ENCODE measurements at regions not wholly inside any gene's neighbourhood (a gene's known extent, or its start where the extent isn't known, plus 50 kb on each side); places are given as distances from the start of the nearest gene placed in this dataset.

- DNase-seq, result peak; percentile 78
Measured at GRCh38 chr13:26929971-26930730, 169.6 kb upstream of the GPR12 start.

GRCh38 chr13:26927511-26927910, 166.9 kb upstream of the GPR12 start:
- no peak for DNase-seq

DNA sequence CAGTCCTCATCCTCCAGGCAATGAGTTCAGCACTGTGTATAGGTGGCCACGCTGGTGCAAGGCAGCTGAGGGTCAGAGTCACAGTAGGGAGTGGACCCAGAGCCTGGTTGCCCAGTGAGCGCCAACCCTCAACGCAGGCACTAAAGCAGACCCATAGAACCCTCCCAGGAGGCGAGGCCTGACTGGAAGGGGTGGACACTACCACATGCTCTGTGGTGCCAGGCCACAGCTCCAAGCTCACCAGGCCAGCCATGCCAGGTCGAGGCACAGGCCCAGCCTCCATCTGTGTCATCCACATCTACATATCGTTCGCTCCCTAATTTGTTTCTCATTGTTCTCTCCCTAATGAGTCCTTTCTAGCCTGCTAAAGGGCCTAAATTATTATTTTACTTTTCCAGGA, 165.8 kb upstream of the GPR12 start:
- no peak for DNase-seq

DNA sequence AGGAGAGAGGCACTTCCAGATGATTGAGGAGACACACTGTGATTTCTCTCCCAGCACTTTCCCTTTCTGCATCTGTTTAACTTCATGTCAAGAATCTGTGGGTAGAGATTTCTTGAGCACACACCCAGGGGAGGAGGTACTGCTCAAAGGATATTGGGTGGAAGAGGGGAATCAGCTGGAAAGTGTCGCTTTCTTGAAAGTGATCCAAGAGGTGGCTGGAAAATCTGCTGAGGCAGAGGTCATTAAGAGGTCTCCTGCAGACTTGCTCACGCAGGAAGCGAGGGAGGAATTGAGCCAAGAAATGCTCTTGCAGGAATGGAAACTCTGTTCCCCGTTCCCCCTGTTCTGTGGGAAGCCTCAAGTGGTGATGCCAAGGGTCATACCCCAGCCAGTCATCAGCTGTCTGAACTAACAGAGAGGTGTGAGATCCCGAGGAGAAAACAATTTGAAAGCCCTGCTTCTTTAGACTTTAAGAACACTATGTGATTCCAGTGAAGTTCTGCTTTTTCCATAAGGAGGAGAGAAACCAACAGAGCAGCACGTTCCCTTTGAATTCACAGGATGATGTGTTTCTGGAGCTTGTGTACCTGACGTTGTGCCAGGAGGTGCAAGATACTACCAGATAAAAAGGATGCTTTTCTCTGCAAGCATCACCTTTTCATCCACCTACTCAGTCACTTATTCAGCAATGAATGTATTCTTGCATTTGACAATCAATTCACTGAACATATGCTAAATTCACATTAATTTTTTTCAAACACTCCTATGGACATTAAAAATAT, 163.4 kb upstream of the GPR12 start:
- DNase-seq, result no peak

DNA sequence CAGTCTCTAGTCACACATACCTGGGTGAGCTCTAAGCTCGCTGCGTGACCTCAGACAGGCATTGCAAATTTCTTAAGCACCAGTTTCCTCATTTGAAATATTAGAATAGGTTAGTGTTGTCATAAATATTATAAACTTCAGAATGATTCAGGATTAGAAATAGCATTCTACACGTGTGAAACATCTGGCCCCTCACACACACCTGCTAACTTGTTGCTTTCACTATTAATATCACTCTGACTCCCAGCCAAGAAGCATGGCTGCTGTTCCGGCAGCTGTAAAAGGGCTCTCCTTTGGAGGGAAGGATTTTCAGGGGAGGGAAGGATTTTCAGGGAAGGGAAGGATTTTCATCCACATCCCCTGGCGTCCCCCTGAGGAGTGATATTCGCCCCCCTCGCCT, 161.3 kb upstream of the GPR12 start:
- no peak for DNase-seq

GRCh38 chr13:26920614-26921355, 160.2 kb upstream of the GPR12 start:
- no peak for DNase-seq

- DNase-seq, result no peak
Measured at GRCh38 chr13:26919732-26920131, 159.1 kb upstream of the GPR12 start.

DNA sequence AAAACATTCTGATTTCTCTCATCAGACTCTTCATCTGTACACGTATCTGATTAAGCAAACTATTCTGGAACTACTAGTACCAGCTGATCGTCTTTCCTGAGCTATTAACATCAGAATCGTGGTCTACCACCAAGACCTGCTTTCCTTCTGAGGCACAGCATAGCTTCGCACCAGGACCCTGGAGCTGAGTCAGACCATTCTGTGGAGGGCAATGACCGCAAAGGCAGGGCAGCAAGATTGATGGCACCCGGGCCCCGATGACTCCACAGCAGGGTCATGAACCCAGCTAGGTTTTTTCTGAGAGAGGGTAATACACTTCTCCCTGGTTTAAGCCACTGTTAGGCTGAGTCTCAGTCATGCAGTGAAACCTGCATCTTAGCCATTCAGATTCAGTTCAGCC, 158.7 kb upstream of the GPR12 start:
- no peak for DNase-seq

- DNase-seq, result peak; percentile 53
Measured at GRCh38 chr13:26914624-26915023, 154.0 kb upstream of the GPR12 start.

GRCh38 chr13:26914148-26914547, 153.6 kb upstream of the GPR12 start:
- no peak for DNase-seq

DNA sequence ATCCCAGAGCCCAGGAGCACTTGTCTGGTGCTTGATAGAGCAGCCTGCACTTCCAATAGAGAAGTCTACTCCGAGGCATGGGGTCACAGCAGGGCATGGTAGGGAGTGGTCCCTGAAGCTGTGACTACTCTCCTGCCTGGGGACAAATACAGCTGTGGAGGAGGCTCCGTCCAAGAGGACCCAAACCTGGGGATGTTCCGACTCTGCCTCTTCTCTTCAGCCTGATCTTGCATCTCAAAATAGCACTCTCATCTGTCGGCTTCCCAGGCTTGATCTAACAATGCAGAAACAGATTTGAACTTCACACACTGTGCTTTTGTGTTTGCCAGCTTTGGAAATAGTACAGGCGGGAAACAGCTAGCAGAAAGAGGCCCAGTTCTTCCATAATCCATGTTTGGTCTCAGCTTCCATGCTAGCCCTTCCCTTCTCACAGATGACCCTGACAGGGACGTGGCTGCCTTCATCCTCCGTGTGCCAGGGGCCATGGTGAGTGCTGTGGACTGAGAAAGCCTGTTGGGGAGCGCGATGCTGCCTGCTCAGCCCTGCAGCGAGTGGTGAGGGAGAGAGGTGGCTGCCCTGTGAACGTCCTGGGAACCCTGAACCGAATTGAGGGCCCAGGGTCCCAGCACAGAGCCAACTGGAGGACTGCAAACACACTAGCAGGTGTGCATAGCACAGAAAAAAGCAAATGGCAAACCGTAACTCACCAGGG, 150.3 kb upstream of the GPR12 start:
- no peak for DNase-seq

DNA sequence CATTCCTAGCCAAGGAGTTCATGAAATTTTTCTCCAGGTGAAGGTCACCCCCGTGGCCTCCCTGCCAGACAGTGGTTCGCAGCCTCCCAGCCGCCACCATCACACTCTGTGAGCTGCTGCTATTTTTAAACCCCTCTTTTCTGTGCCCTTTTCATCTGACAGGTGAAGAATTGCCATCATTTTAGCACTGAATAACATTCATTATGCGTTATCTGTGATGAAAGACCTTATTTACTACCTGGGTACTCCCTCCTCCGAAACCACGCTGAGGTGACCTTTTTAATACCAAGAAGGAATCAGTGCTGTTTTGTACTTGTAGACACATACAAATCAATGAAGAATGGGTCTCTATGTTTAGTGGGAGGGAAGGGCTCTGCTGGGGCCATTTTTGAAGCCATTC, 148.9 kb upstream of the GPR12 start:
- DNase-seq, result no peak

DNA sequence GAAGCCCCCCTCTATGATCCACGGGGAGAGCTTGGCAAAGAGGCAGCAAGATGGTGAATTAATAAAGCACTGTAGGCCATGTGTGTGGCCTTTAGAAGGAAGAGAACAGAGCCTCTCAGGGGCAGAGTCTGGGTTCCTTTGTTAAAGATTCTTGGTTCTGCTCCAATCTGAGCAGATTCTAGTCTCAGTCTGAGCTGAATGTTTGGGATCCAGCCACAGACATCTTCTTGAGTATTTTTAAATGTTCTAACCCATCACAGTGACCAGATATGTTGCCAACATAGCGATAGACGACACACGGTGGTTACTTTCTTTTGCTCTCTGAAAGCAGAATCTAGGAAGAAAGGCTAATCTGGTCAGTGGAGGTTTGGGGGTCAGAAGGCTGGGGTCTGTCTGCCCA, 147.5 kb upstream of the GPR12 start:
- no peak for DNase-seq

DNA sequence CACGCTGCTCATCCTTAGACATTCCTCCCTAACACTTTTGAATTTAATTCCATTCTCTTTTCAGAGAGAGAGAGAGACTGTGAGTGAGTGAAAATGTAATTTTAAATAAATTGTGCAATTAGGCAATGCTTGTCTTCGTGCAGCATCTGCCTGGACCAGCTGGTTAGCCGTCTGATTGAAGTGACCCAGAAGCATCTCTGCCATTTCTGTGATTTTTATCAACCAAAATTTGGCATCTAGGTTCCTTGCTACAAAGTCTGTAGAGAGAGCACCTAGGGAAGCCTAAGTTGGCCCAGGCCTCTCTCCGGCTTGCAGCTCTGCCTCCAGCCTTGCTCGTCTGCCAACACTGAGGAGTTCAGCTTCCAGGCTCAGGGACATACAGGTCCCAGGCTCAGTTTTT, 138.6 kb upstream of the GPR12 start:
- DNase-seq, result no peak

- DNase-seq, result no peak
Measured at GRCh38 chr13:26897706-26898550, 137.3 kb upstream of the GPR12 start.

DNA sequence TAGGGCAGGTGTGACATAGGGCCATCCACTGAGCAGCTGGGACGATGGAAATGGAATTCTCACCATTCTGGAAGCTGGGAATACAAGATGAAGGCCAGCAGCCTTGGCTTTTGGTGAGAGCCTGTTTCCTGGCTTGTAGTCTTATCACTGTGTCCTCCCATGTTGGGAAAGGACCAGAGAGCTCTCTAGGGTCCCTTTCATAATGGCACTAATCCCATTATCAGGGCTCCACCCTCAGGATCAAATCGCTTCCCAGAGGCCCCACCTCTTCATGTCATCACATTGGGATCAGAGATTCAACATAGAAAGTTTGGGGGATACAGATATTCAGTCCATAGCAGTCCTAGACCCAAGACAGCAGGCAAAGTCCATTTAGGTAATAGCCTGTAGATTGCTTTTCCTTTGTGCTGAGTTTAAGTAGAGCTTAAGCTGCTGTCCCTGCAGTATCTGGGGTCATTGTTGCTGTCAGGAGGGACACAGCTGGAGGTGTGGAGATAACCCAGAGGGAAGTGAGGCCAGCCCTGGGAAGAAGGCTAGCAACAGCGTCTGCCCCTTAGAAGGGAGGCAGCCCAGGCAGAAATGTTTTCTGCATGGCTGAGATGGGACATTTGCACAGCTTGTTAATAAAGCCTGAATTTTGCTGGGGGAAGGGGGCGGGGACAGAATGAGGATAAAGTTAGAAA, 136.5 kb upstream of the GPR12 start:
- no peak for DNase-seq

DNA sequence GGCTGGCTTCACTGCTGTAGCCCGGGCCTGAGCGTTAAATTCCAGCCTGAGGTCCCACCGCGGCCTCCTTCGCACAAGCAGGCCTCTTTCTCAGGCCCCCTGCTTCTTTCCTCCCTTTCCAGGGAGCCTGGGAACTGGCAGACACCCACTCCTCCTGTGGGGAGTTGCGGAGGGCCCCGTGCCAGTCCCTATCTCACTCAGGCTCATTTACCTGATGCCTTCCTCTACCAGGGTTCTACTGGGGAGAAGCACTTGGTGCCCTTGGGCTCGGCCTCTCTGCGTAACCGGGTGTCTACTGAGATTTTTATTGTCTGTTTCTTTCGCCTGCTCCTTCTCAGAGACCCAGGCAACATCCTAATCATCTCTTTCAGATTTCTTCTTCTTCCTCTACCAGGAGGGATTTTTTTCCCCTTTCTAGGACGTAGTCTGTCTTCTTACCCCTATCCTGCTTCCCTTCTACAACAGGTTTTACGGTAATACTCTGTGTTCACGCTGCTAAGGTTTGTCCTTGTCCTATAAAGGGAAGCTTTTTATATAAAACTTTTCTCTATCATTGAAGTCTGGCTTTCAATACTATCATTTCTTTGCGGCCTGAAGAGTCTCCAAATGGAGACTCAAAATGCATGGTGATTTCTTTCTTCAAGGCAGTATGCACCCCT, 135.4 kb upstream of the GPR12 start:
- DNase-seq, result no peak

DNA sequence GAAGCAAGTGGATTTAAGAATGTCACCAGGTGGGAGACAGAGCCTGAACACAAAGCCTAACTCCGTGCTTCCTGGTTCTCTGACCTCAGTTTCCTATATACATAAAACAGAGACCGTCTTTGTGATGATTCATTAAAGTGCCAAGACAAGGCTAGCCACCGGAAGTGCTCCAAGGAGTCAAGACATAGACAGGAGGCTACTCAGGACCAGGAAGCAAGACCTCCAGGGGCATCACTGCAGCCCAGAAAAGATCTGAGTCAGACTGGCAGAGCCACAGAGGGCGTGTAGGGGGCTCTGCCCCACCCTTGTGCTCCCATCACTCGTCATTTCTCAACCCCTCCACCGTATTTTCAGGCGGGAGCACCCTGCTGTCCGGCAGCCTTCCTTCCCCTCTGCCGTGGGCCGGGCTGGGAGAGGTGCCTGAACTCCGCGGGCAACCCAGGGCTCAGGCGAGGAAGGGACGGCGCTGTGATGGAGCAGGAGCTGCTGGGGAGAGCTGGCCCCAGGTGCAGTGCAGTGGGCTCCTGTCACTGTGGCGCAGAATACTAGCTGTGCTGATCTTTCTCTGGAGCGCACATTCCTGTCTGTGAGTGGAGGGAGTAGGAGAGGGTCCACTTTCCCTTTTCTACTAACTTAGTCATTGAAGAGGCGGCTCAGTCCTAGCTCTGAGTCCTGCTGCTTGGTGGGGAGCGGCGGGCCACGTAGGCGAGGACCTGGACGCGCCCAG, 134.7 kb upstream of the GPR12 start:
- DNase-seq, result no peak

DNA sequence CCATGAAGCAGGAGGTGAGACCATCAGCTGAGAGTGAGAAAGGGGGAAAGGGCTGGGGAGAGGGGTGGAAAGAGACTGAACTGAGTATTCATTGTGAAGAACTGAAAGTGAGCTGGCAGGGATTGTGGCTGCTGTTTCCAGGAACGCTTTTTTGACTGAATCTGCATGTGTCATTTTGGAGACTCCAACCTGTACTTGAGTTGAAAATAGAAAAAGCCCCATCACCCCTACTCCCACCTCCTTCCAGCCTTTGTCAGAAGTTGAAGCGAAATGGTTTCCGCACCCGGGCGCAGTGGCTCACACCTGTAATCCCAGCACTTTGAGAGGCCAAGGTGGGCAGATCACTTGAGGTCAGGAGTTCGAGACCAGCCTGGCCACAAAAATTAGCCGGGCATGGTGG, 128.0 kb upstream of the GPR12 start:
- DNase-seq, result no peak

DNA sequence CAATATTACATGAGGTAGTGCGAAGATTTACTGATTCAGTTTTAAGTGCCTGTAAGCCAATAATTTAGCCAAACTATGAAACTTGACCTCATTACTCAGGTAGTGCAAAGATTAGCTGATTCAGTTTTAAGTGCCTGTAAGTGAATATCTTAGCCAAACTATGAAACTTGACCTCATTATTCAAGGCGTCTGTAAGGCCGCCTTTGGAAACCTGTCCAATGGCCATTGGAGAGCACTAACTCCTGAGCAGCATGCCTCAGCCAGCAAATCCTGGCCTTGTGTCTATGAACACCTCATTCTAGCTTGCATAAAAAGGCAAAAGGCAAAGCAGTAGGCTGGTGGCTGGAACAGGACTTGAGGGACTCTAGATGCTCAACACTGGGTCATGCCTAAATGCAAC, 127.0 kb upstream of the GPR12 start:
- DNase-seq, result no peak
